GM18508 (cell line): ENCODE measurements at regions not wholly inside any gene's neighbourhood (a gene's known extent, or its start where the extent isn't known, plus 50 kb on each side); places are given as distances from the start of the nearest gene placed in this dataset.
"Not testable (repeated sequence)": the region's sequence is repeated elsewhere in the genome, so short reads cannot be mapped to it uniquely, and the experiment has no call there.

Experiments
- ATAC-seq: cut with Tn5 transposase; IDR thresholded peaks from one replicate; pipeline ENCODE4 v1.9.1; 2021; ENCODE audit warnings: moderate number of reproducible peaks; ENCODE audit not compliant: insufficient read depth, unreplicated experiment

GRCh38 chr10:28190196-28190595, 112.7 kb downstream of the MPP7 start:
- no peak for ATAC-seq

GRCh38 chr10:28188526-28188925, 114.3 kb downstream of the MPP7 start:
- no peak for ATAC-seq

- ATAC-seq: no peak
These were observed 115.8 kb downstream of the MPP7 start for GRCh38 chr10:28186887-28187578.

DNA sequence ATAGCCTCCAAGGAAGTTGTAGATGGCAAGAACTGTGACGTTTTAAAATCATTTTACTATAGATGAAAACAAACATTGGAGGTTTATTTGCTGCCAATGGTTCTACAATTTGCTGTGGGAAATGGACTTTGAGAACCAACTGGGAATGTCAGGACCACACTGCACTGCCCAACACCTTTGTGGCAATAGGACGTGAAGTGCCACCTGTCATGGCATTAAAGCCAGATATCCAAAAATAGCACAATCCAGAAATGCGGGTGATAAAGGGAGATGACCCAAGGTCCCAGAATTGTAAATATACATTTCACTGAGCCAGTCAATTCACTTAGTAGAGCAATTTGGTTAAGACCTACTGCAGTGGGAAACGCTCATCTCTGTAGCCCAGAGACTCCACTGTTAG, 116.4 kb downstream of the MPP7 start:
- no peak for ATAC-seq

- no peak for ATAC-seq
These were observed 118.1 kb downstream of the MPP7 start for GRCh38 chr10:28184810-28185209.

- no peak for ATAC-seq
These were observed 121.3 kb downstream of the MPP7 start for GRCh38 chr10:28181478-28182096.

- no peak for ATAC-seq
These were observed 122.2 kb downstream of the MPP7 start for GRCh38 chr10:28180654-28181053.

DNA sequence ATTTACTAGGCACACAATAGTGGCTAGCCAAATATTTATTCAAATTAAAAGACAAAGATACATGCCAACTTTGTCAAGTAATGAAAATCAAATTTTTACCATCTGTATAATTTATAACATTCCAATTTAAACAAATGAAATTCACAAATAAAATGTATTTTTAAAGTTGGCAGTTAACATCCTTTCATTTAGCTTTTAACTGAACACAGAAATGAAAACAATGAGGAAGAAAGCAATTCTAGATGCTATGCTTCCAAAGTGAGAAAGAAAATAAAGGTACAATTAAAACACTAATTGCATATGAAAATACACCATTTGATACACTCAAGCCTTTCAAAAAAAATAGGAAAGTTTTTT, 123.1 kb downstream of the MPP7 start:
- no peak for ATAC-seq

DNA sequence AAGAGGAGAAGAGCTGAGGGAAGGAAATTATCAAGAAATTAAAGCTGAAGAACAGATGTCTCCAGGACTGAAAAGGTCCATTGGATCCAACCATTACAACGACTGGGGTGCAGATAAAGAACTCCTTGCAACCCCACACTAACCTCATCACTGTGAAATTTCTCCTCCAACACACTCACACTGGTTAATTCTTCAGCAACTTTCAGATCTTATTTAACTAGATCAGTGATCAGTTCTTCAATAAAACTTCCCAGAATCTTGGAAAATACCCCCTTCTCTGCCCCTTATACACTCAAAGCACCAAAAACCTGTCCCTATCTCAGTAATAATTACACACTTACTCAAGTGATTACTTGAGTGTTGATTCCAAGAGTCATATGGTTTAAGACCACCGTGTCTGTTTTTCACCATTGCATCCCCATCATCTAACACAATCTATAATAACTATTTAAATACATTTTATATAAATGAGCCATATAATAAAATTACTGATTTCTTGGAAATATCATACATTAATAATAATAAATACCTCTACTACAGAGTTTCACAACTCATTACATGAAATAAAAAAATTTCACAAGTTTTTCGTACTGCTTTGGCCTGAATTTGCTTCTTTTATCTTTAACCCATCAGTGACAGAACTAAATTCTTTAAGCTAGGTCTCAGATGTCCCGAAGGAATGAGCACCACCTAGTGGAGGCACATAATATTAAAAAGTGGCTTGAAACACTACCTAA, 123.7 kb downstream of the MPP7 start:
- no peak for ATAC-seq

DNA sequence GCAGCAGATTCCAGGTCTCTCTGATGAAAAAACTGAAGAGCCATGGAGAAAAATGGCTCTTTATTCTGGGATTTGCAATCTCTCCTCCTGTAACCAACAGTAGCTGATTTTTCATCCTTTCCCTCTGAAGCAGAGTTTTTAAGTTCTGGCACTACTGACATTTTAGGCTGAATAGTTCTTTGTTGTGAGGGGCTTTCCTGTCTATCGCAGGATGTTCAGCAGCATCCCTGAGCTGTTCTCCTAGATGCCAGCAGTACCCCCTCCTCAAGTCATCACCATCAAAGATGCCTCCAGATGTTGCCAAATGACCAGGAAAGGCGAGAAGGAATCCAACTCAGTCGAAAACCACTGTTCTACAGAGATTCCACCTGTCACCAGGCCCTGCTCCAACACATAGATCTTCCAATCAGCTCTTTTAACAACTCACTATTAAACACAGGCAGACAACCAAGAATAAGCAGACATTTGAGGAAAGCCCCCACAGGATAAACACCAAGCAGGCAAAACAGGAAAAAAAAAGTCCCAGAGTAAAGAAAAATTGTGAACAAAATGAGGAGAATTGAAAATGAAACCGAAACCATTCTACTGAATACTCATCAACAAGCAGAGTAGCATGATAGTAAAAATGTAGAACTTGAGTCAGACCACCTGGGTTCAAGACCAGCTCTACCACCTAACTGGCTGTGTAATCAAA, 124.8 kb downstream of the MPP7 start:
- ATAC-seq: no peak

DNA sequence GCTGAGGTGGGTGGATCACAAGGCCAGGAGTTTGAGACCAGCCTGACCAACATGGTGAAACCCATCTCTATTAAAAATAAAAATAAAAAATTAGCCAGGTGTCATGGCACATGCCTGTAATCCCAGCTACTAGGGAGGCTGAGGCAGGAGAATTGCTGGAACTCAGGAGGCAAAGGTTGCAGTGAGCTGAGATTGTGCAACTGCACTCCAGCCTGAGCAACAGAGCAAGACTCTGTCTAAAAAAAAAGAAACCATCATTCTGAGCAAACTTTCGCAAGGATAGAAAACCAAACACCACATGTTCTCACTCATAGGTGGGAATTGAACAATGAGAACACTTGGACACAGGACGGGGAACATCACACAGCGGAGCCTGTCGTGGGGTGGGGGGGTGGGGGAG, 126.4 kb downstream of the MPP7 start:
- ATAC-seq: not testable (repeated sequence)

- ATAC-seq: no peak
These were observed 130.6 kb downstream of the MPP7 start for GRCh38 chr10:28172223-28172610.

GRCh38 chr10:28171468-28172222, 131.2 kb downstream of the MPP7 start:
- no peak for ATAC-seq

- ATAC-seq: peak; percentile 93
These were observed 133.3 kb downstream of the MPP7 start for GRCh38 chr10:28169525-28169924.

GRCh38 chr10:28160866-28161405, 141.9 kb downstream of the MPP7 start:
- no peak for ATAC-seq

- ATAC-seq: no peak
These were observed 145.5 kb downstream of the MPP7 start for GRCh38 chr10:28157379-28157778.

GRCh38 chr10:28155726-28156125, 147.1 kb downstream of the MPP7 start:
- ATAC-seq: no peak

DNA sequence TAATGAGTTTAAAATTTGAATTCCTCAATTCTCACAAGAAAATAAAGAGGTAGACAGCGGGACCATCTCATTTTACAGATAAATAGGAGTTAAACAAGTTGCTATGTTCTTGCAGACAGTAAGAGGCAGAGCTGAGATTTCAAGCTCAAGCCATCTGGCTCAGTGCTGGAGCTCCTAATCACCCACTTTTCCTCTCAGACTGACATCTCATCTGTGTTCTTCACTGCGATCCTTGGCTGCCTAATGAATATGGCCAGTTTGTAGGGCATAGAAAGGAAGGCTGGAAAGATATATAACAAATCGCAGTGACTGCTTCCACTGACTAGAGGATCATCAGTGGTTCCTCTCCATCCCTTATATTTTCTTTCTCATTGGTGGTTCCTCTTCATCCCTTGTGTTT, 151.2 kb downstream of the MPP7 start:
- no peak for ATAC-seq

DNA sequence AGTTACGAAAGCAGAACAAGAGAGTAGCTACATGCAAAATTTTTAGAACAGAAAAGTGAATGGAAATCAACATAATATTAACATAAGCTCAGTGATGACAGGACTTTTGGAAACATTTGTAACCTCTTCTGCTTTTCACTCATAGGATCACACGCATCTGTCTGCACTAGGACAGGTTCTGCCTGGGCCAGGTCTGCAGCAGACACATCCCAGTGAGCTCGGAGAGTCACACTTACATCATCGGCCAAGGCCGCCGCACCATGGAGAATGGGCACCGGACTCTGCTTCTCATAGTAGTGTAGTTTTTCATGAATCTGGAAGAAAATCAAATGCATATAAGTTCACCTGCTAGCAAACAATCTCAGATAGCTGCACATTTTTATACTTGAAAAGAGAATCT, 150.9 kb upstream of the ODAD2 start:
- no peak for ATAC-seq

GRCh38 chr10:28147706-28148105, 148.8 kb upstream of the ODAD2 start:
- ATAC-seq: no peak
